Dermis blood vessel endothelial cell (primary cell): ENCODE measurements at regions not wholly inside any gene's neighbourhood (a gene's known extent, or its start where the extent isn't known, plus 50 kb on each side); places are given as distances from the start of the nearest gene placed in this dataset.

Experiments used
- DNase-seq: peaks from one replicate; pipeline ENCODE4 v3.0.0; 2010

GRCh38 chrX:13266641-13267345 lies 53.1 kb downstream of the ATXN3L start:
- no peak for DNase-seq

- no peak for DNase-seq
These were observed 54.2 kb downstream of the ATXN3L start for GRCh38 chrX:13265549-13266132.

GRCh38 chrX:13265111-13265510 lies 54.7 kb downstream of the ATXN3L start:
- DNase-seq, result no peak

GRCh38 chrX:13263560-13264251 lies 56.1 kb downstream of the ATXN3L start:
- no peak for DNase-seq

- DNase-seq, result no peak
These were observed 58.5 kb downstream of the ATXN3L start for GRCh38 chrX:13261348-13261747.

- no peak for DNase-seq
These were observed 59.3 kb downstream of the ATXN3L start for GRCh38 chrX:13260598-13260997.

- DNase-seq, result no peak
These were observed 61.1 kb downstream of the ATXN3L start for GRCh38 chrX:13258725-13259124.

GRCh38 chrX:13258052-13258444 lies 61.8 kb downstream of the ATXN3L start:
- no peak for DNase-seq

GRCh38 chrX:13257223-13258051 lies 62.4 kb downstream of the ATXN3L start:
- no peak for DNase-seq

- no peak for DNase-seq
These were observed 63.2 kb downstream of the ATXN3L start for GRCh38 chrX:13256603-13257002.

- no peak for DNase-seq
These were observed 65.0 kb downstream of the ATXN3L start for GRCh38 chrX:13254870-13255269.

- DNase-seq, result peak; percentile 33
These were observed 65.6 kb downstream of the ATXN3L start for GRCh38 chrX:13254076-13254785.

- DNase-seq, result no peak
These were observed 66.6 kb downstream of the ATXN3L start for GRCh38 chrX:13253223-13253622.

- no peak for DNase-seq
These were observed 67.1 kb downstream of the ATXN3L start for GRCh38 chrX:13252726-13253125.

GRCh38 chrX:13250826-13251580 lies 68.8 kb downstream of the ATXN3L start:
- DNase-seq, result peak; percentile 90

- DNase-seq, result no peak
These were observed 70.9 kb downstream of the ATXN3L start for GRCh38 chrX:13248867-13249486.

GRCh38 chrX:13239272-13239671 lies 80.6 kb downstream of the ATXN3L start:
- no peak for DNase-seq

- peak; percentile 43 for DNase-seq
These were observed 83.9 kb downstream of the ATXN3L start for GRCh38 chrX:13235930-13236329.

- no peak for DNase-seq
These were observed 87.4 kb downstream of the ATXN3L start for GRCh38 chrX:13232484-13232883.

GRCh38 chrX:13226214-13226613 lies 93.6 kb downstream of the ATXN3L start:
- no peak for DNase-seq

GRCh38 chrX:13223868-13224567 lies 95.8 kb downstream of the ATXN3L start:
- DNase-seq, result peak; percentile 94
